ENCODE measurements at regions not wholly inside any gene's neighbourhood (a gene's known extent, or its start where the extent isn't known, plus 50 kb on each side); places are given as distances from the start of the nearest gene placed in this dataset.

- TF ChIP-seq CTCF (IDR thresholded peaks at IDR 0.05; ENCODE audit: low read depth, low read length) (no peak), MAX (IDR thresholded peaks at IDR 0.05; ENCODE audit: low read depth, low read length) (no peak), MYC (IDR thresholded peaks at IDR 0.05; ENCODE audit: low read depth, low read length) (no peak), POLR2A (IDR thresholded peaks at IDR 0.05; ENCODE audit: extremely low read depth, insufficient read length) (no peak)
Observed at GRCh38 chr5:162672061-162672460, 604.5 kb downstream of the GABRG2 start.

Measured in NB4 (cell line).